ENCODE measurements at regions not wholly inside any gene's neighbourhood (a gene's known extent, or its start where the extent isn't known, plus 50 kb on each side); places are given as distances from the start of the nearest gene placed in this dataset.

DNA sequence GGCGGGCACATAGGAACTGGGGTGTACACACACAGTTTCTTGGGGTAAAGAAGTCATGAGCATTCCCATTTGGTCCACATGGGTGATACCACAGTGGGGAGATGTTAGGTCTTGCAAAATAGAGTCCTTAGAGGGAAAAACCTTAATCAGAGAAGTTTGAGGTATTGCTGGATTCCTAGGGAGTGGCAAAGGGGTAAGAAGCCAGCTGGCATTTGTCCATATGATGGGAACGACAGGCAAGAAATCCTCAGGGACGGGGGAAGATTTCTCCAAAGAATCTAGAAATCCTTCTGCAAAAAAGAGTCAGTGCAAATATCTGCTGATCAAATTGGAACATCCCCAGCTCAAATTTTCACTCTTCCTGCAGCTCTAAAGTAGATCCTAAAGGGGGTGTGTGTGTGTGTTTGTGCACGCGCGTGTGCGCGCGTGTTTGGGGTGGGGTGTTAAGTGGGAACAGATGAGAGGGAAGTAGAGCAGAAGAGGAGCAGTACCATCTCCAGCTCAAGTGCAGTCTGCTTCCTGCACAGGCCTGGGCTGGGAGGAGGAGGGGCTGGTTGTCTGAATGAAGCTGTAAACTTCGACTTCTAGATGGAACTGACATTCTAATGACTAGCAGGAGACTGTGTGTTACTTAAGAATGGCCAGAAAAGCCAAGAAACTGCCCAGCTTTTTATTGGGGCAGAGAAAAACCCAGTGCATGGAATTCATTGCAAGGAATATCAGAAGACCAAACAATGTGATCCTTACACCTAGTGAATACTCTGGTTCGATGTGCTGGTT lies 168.0 kb downstream of the SPP2 start:
- TF ChIP-seq EP300 (IDR thresholded peaks at IDR 0.05) (no peak), POLR2AphosphoS5 (IDR thresholded peaks at IDR 0.05) (no peak), POLR2A (IDR thresholded peaks at IDR 0.05; ENCODE audit: low read depth) (no peak)
- TF ChIP-seq, protein P1, sequence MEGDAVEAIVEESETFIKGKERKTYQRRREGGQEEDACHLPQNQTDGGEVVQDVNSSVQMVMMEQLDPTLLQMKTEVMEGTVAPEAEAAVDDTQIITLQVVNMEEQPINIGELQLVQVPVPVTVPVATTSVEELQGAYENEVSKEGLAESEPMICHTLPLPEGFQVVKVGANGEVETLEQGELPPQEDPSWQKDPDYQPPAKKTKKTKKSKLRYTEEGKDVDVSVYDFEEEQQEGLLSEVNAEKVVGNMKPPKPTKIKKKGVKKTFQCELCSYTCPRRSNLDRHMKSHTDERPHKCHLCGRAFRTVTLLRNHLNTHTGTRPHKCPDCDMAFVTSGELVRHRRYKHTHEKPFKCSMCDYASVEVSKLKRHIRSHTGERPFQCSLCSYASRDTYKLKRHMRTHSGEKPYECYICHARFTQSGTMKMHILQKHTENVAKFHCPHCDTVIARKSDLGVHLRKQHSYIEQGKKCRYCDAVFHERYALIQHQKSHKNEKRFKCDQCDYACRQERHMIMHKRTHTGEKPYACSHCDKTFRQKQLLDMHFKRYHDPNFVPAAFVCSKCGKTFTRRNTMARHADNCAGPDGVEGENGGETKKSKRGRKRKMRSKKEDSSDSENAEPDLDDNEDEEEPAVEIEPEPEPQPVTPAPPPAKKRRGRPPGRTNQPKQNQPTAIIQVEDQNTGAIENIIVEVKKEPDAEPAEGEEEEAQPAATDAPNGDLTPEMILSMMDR (IDR thresholded peaks at IDR 0.05) = no peak

All from esophagus muscularis mucosa (tissue), 4 donors.